GM12878 (cell line): ENCODE measurements at regions not wholly inside any gene's neighbourhood (a gene's known extent, or its start where the extent isn't known, plus 50 kb on each side); places are given as distances from the start of the nearest gene placed in this dataset.

Source experiments
- ATF2 ChIP-seq: IDR thresholded peaks from 2 replicates; pipeline ENCODE4 v1.6.1; 2012; ENCODE audit warnings: low read length, inconsistent platforms
- CHD2 ChIP-seq: IDR thresholded peaks from 2 replicates; pipeline ENCODE4 v1.6.1; 2011; ENCODE audit warnings: low read depth, low read length, improper control_type of control experiment, borderline replicate concordance
- CREM ChIP-seq: IDR thresholded peaks from 2 replicates; pipeline ENCODE4 v1.6.1; 2014; ENCODE audit warnings: antibody characterized with exemption, low read depth
- CTCF ChIP-seq, 3 experiments: IDR thresholded peaks in 2 of 3; conservative IDR thresholded peaks in 1 of 3; 2 replicates each; pipeline ENCODE4 v1.5.1; 2011; ENCODE audit warnings: low read depth in 3 of 3, low read length in 3 of 3, mild to moderate bottlenecking in 3 of 3, control low read depth in 2 of 3, moderate library complexity in 2 of 3, inconsistent platforms in 1 of 3, mixed read lengths in 1 of 3; ENCODE audit not compliant: control insufficient read depth in 2 of 3, insufficient read depth in 1 of 3; ENCODE audit errors: extremely low read depth in 1 of 3
- ELK1 ChIP-seq: IDR thresholded peaks from 2 replicates; pipeline ENCODE4 v1.6.1; 2012; ENCODE audit warnings: low read depth, low read length, improper control_type of control experiment
- EP300 ChIP-seq, 2 experiments: fragments of 150-350 bp in 1 of 2; IDR thresholded peaks; 2 replicates each; pipeline ENCODE4 v1.6.1; 2011 to 2012; ENCODE audit warnings: low read depth in 2 of 2, low read length in 2 of 2, borderline replicate concordance in 1 of 2, improper control_type of control experiment in 1 of 2, inconsistent platforms in 1 of 2; ENCODE audit not compliant: control insufficient read depth in 1 of 2
- ETV6 ChIP-seq, 2 experiments: fragments of 450-650 bp in 1 of 2; IDR thresholded peaks in 1 of 2; conservative IDR thresholded peaks in 1 of 2; 2 replicates each; pipeline ENCODE4 v1.6.1; 2014; ENCODE audit warnings: antibody characterized with exemption in 1 of 2, borderline replicate concordance in 1 of 2, low read depth in 1 of 2, mild to moderate bottlenecking in 1 of 2, moderate library complexity in 1 of 2
- EZH2 ChIP-seq: IDR thresholded peaks from 2 replicates; pipeline ENCODE4 v1.6.1; 2012; ENCODE audit warnings: low read depth, mild to moderate bottlenecking, control low read depth, inconsistent platforms, low read length, borderline replicate concordance; ENCODE audit not compliant: control insufficient read depth
- FOXK2 ChIP-seq: fragments of 450-650 bp; IDR thresholded peaks from 2 replicates; pipeline ENCODE4 v1.6.1; 2017; ENCODE audit warnings: mild to moderate bottlenecking, moderate library complexity
- POLR2A ChIP-seq: IDR thresholded peaks from 2 replicates; pipeline ENCODE4 v1.6.1; 2011; ENCODE audit warnings: low read depth, mild to moderate bottlenecking, low read length
- TAF1 ChIP-seq: IDR thresholded peaks from 2 replicates; pipeline ENCODE4 v1.6.1; 2011; ENCODE audit warnings: mild to moderate bottlenecking, low read depth, low read length, borderline replicate concordance

GRCh38 chr16:80051040-80051439, 450.5 kb upstream of the MAF start:
- no peak for TF ChIP-seq TAF1
- no peak for TF ChIP-seq POLR2A
- TF ChIP-seq EZH2: no peak
- TF ChIP-seq EP300 (IDR thresholded peaks at IDR 0.05; ENCODE audit: borderline replicate concordance in 1 of 2, control insufficient read depth in 1 of 2, low read depth in 2 of 2, low read length in 2 of 2): no peak
- TF ChIP-seq CHD2: no peak
- TF ChIP-seq FOXK2: no peak
- no peak for TF ChIP-seq CREM
- no peak for TF ChIP-seq CTCF (IDR thresholded peaks at IDR 0.05 in 2 of 3, conservative IDR thresholded peaks at IDR 0.05 in 1 of 3; ENCODE audit: control insufficient read depth in 2 of 3, extremely low read depth in 1 of 3, insufficient read depth in 1 of 3, low read depth in 3 of 3, low read length in 3 of 3)
- no peak for TF ChIP-seq ETV6 (conservative IDR thresholded peaks at IDR 0.05 in 1 of 2, IDR thresholded peaks at IDR 0.05 in 1 of 2; ENCODE audit: borderline replicate concordance in 1 of 2, low read depth in 1 of 2)
- no peak for TF ChIP-seq ATF2
- TF ChIP-seq ELK1: no peak
